Parathyroid adenoma (tissue), 2 donors: ENCODE measurements at regions not wholly inside any gene's neighbourhood (a gene's known extent, or its start where the extent isn't known, plus 50 kb on each side); places are given as distances from the start of the nearest gene placed in this dataset.

Source experiments
- H2AFZ ChIP-seq: fragments of 300-600 bp; sonication (generic); one replicate; pipeline ENCODE4 v1.7.0; 2017; ENCODE audit warnings: antibody characterized with exemption, mild to moderate bottlenecking
- H3K27ac ChIP-seq: fragments of 300-600 bp; sonication (generic); one replicate; pipeline ENCODE4 v1.7.0; 2017
- H3K27me3 ChIP-seq: fragments of 300-600 bp; sonication (generic); one replicate; pipeline ENCODE4 v1.7.0; 2017; ENCODE audit warnings: low read length; ENCODE audit not compliant: control insufficient read depth, insufficient read depth
- H3K36me3 ChIP-seq: fragments of 300-600 bp; sonication (generic); one replicate; pipeline ENCODE4 v1.7.0; 2017; ENCODE audit warnings: low read length; ENCODE audit not compliant: control insufficient read depth, insufficient read depth
- H3K4me1 ChIP-seq: fragments of 300-600 bp; sonication (generic); one replicate; pipeline ENCODE4 v1.7.0; 2017; ENCODE audit warnings: control low read depth
- H3K4me2 ChIP-seq: fragments of 300-600 bp; sonication (generic); one replicate; pipeline ENCODE4 v1.7.0; 2017; ENCODE audit warnings: low read length
- H3K4me3 ChIP-seq: fragments of 300-600 bp; sonication (generic); one replicate; pipeline ENCODE4 v1.7.0; 2017; ENCODE audit warnings: low read depth, low read length
- H3K79me2 ChIP-seq: fragments of 300-600 bp; sonication (generic); one replicate; pipeline ENCODE4 v1.7.0; 2017; ENCODE audit warnings: control low read depth
- H3K9ac ChIP-seq: fragments of 300-600 bp; sonication (generic); one replicate; pipeline ENCODE4 v1.7.0; 2017; ENCODE audit warnings: mild to moderate bottlenecking
- H3K9me3 ChIP-seq: fragments of 300-600 bp; sonication (generic); one replicate; pipeline ENCODE4 v1.7.0; 2017; ENCODE audit warnings: low read length; ENCODE audit not compliant: control insufficient read depth
- CTCF ChIP-seq: fragments of 300-600 bp; sonication (generic); IDR thresholded peaks from one replicate; pipeline ENCODE4 v1.7.0; 2017; ENCODE audit warnings: antibody characterized with exemption, mild to moderate bottlenecking
- donor health status: primary hyperparathyroidism.

- Histone ChIP-seq H3K9ac (no peak overlapping the region), H3K27me3 (no peaks in the 10 kb centered on the region), H3K4me3 (no peak overlapping the region), H3K9me3 (no peaks in the 10 kb centered on the region), H3K4me2 (no peak overlapping the region), H2AFZ (no peak overlapping the region), H3K36me3 (no peaks in the 10 kb centered on the region), H3K79me2 (no peaks in the 10 kb centered on the region), H3K27ac (no peak overlapping the region), H3K4me1 (no peaks in the 10 kb centered on the region)
- TF ChIP-seq CTCF = no peak
Observed at GRCh38 chr21:22927469-22927868, 1929.3 kb downstream of the NCAM2 start.

DNA sequence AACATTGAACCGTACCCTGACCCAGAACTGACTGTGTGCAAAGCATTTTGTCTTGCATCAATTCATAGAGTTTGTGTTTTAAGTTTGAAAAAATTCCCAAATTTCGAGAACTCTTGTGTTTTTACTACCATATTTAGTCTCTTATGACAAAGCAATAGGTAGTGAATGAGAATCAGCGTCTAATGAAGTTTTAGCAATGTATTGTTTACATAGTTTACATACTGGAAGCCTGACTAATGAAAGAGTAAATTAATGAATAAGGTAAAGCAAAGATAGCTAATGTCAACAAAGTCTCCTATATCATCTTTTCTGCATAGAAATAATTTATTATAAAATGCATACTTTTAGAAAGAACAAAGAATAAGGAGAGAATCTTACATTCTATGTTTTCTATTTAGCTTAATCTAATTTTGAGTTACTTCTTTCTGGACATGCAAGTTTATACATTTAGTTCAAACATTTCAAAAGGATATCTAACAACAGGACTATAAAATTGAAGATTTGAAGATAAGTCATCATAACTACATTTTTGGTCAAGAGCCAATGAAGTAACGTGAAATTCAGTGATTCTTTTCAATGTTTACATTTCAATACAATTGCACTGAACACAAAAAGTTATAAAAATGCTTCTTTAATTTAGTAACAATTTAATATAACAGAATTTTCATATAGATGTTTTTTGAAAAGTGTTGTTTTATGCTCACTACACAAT, 1943.7 kb downstream of the NCAM2 start:
- H2AFZ ChIP-seq = no peak overlapping the region
- H3K27me3 ChIP-seq = no peaks in the 10 kb centered on the region
- no peak overlapping the region for H3K4me2 ChIP-seq
- no peak overlapping the region for H3K4me3 ChIP-seq
- H3K9ac ChIP-seq = no peak overlapping the region
- H3K79me2 ChIP-seq = no peaks in the 10 kb centered on the region
- no peaks in the 10 kb centered on the region for H3K4me1 ChIP-seq
- H3K36me3 ChIP-seq = no peaks in the 10 kb centered on the region
- H3K9me3 ChIP-seq = no peaks in the 10 kb centered on the region
- no peak for TF ChIP-seq CTCF
- no peak overlapping the region for H3K27ac ChIP-seq

- Histone ChIP-seq H3K9ac (no peak overlapping the region), H3K36me3 (no peaks in the 10 kb centered on the region), H3K27ac (no peak overlapping the region), H3K27me3 (no peaks in the 10 kb centered on the region), H3K4me1 (no peaks in the 10 kb centered on the region), H3K9me3 (no peaks in the 10 kb centered on the region), H2AFZ (no peak overlapping the region), H3K79me2 (no peaks in the 10 kb centered on the region), H3K4me3 (no peak overlapping the region), H3K4me2 (no peak overlapping the region)
- TF ChIP-seq CTCF = no peak
Observed at GRCh38 chr21:22955559-22955958, 1957.3 kb downstream of the NCAM2 start.

DNA sequence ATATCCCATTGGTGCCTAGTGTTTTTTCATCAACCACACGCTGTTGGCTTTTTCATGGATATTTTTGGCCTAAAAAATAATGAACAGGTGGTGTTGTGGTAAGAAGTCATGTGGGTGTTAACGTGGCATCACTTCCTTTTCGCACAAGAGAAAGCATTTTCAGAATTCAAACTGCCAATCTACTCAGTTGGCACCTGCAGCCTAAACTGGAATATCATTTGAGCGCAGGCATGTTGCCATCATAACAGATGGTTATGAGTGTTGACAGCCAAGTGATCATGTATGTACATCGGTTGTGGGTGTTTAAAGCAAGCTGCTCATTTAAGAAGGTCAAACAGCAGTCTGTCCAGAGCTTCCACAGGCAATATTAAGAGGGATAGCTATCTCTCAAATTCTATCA, 1963.0 kb downstream of the NCAM2 start:
- TF ChIP-seq CTCF = no peak
- Histone ChIP-seq H3K27ac (no peak overlapping the region), H2AFZ (no peak overlapping the region)

More for the DNA sequence above, 1963.0 kb downstream of the NCAM2 start:
- Histone ChIP-seq H3K27me3 (no peaks in the 10 kb centered on the region), H3K9me3 (no peaks in the 10 kb centered on the region), H3K79me2 (no peaks in the 10 kb centered on the region), H3K4me2 (no peak overlapping the region), H3K36me3 (no peaks in the 10 kb centered on the region), H3K4me1 (no peaks in the 10 kb centered on the region), H3K9ac (no peak overlapping the region), H3K4me3 (no peak overlapping the region)
